VCaP (cell line): ENCODE measurements at regions not wholly inside any gene's neighbourhood (a gene's known extent, or its start where the extent isn't known, plus 50 kb on each side); places are given as distances from the start of the nearest gene placed in this dataset.

Experiments
- H3K27ac ChIP-seq: fragments of 450-650 bp; 2 replicates; pipeline ENCODE4 v1.5.1; 2017
- CTCF ChIP-seq: fragments of 450-650 bp; conservative IDR thresholded peaks from 2 replicates; pipeline ENCODE4 v1.5.1; 2017; ENCODE audit warnings: mild to moderate bottlenecking, moderate library complexity

GRCh38 chr5:44605926-44606325, 202.8 kb upstream of the MRPS30 start:
- no peak overlapping the region for H3K27ac ChIP-seq
- TF ChIP-seq CTCF = no peak

- no peak for TF ChIP-seq CTCF
- no peak overlapping the region for H3K27ac ChIP-seq
Observed at GRCh38 chr5:44603496-44604272, 205.1 kb upstream of the MRPS30 start.

- H3K27ac ChIP-seq = no peak overlapping the region
- TF ChIP-seq CTCF = no peak
Observed at GRCh38 chr5:44574678-44575077, 185.5 kb upstream of the FGF10 start.

GRCh38 chr5:44568519-44568918, 179.3 kb upstream of the FGF10 start:
- TF ChIP-seq CTCF = no peak
- H3K27ac ChIP-seq = no peak overlapping the region

- H3K27ac ChIP-seq = no peak overlapping the region
- no peak for TF ChIP-seq CTCF
Observed at GRCh38 chr5:44565902-44566301, 176.7 kb upstream of the FGF10 start.

GRCh38 chr5:44565360-44565759, 176.1 kb upstream of the FGF10 start:
- no peak for TF ChIP-seq CTCF
- no peak overlapping the region for H3K27ac ChIP-seq

GRCh38 chr5:44546286-44546685, 157.1 kb upstream of the FGF10 start:
- H3K27ac ChIP-seq = no peak overlapping the region
- TF ChIP-seq CTCF = no peak
